GM12878 (cell line): ENCODE measurements at regions not wholly inside any gene's neighbourhood (a gene's known extent, or its start where the extent isn't known, plus 50 kb on each side); places are given as distances from the start of the nearest gene placed in this dataset.

Experiments used
- ATAC-seq: fragments of 200-7000 bp; cut with Tn5 transposase; 3 replicates; pipeline ENCODE4 v1.9.1; 2020; ENCODE audit warnings: mild to moderate bottlenecking, moderate library complexity
- BruUV-seq: library from RNA; stranded (reverse); fragments of 400-500 nt; replicated peaks from 2 replicates; lab custom pipeline; 2021; lab: Mats Ljungman, UMichigan
- CTCF ChIA-PET: fragments of 300-600 bp; sonication (Branson Sonifier 250); formaldehyde crosslinking; extraction: SDS; loops from one replicate; lab custom pipeline; 2021; ENCODE audit warnings: inconsistent platforms; lab: Yijun Ruan, JAX
- POLR2A ChIA-PET: fragments of 350-600 bp; formaldehyde crosslinking; extraction: SDS; loops from one replicate; lab custom pipeline; 2021; ENCODE audit warnings: inconsistent platforms; lab: Charles Lee
- RAD21 ChIA-PET: fragments of 300-600 bp; sonication (Branson Sonifier 250); formaldehyde crosslinking; loops from one replicate; lab custom pipeline; 2023; ENCODE audit warnings: antibody characterized with exemption; ENCODE audit not compliant: unreplicated experiment; lab: Charles Lee
- SMC1A ChIA-PET: fragments of 300-600 bp; sonication (Branson Sonifier 250); formaldehyde crosslinking; loops from one replicate; lab custom pipeline; 2023; ENCODE audit not compliant: unreplicated experiment, uncharacterized antibody; lab: Charles Lee
- DNase-seq: peaks from one replicate; pipeline ENCODE4 v3.0.0-alpha.2; 2011; ENCODE audit warnings: low read depth, low spot score
- FAIRE-seq: peaks from 3 replicates; lab custom pipeline; 2011; peaks lifted over from hg19 to GRCh38; lab: Jason Lieb, UNC
- H2AFZ ChIP-seq: 2 replicates; pipeline ENCODE4 v1.6.0; 2011; ENCODE audit warnings: low read depth, low read length, control low read depth; ENCODE audit not compliant: control insufficient read depth
- H3K27ac ChIP-seq: 2 replicates; pipeline ENCODE4 v1.5.1; 2011; ENCODE audit warnings: control low read depth; ENCODE audit not compliant: control insufficient read depth, insufficient read depth
- H3K27me3 ChIP-seq, 2 experiments: replicated peaks in 1 of 2; 2 replicates each; pipeline versions ENCODE4 v1.6.0 to v1.6.1; 2011; ENCODE audit warnings: low read length in 1 of 2; ENCODE audit not compliant: control insufficient read depth in 2 of 2, insufficient read depth in 2 of 2
- H3K36me3 ChIP-seq, 2 experiments: 2 replicates each; pipeline ENCODE4 v1.5.1; 2011; ENCODE audit warnings: low read length in 1 of 2; ENCODE audit not compliant: control insufficient read depth in 2 of 2, insufficient read depth in 2 of 2
- H3K4me1 ChIP-seq: 2 replicates; pipeline ENCODE4 v1.6.1; 2011; ENCODE audit warnings: mild to moderate bottlenecking, low read length, moderate library complexity, mixed read lengths; ENCODE audit not compliant: control insufficient read depth, insufficient read depth
- H3K4me2 ChIP-seq: 2 replicates; pipeline ENCODE4 v1.6.0; 2011; ENCODE audit warnings: control low read depth; ENCODE audit not compliant: control insufficient read depth, insufficient read depth
- H3K4me3 ChIP-seq: fragments of 200-600 bp; sonication (generic); 2 replicates; pipeline ENCODE4 v1.5.1; 2016
- H3K79me2 ChIP-seq: 2 replicates; pipeline ENCODE4 v1.6.0; 2011; ENCODE audit warnings: low read length; ENCODE audit not compliant: control insufficient read depth, insufficient read depth
- H3K9ac ChIP-seq: 2 replicates; pipeline ENCODE4 v1.8.0; 2011; ENCODE audit warnings: low read length, control low read depth, mixed read lengths; ENCODE audit not compliant: control insufficient read depth, insufficient read depth
- H3K9me3 ChIP-seq: replicated peaks from 3 replicates; pipeline ENCODE4 v1.5.1; 2011; ENCODE audit warnings: mild to moderate bottlenecking, low read length; ENCODE audit not compliant: control insufficient read depth, insufficient read depth
- H4K20me1 ChIP-seq: 2 replicates; pipeline ENCODE4 v1.6.0; 2011; ENCODE audit not compliant: control insufficient read depth, insufficient read depth
- BRCA1 ChIP-seq: IDR thresholded peaks from 2 replicates; pipeline ENCODE4 v1.6.1; 2011; ENCODE audit warnings: low read depth, low read length, improper control_type of control experiment
- CBX5 ChIP-seq: sonication (generic); IDR thresholded peaks from 2 replicates; pipeline ENCODE4 v1.6.1; 2016; ENCODE audit warnings: low read depth, moderate library complexity, mild to moderate bottlenecking, inconsistent platforms
- CREB1 ChIP-seq: IDR thresholded peaks from 2 replicates; pipeline ENCODE4 v1.6.1; 2012; ENCODE audit warnings: low read depth, mild to moderate bottlenecking, inconsistent platforms
- ETV6 ChIP-seq, 2 experiments: fragments of 450-650 bp in 1 of 2; IDR thresholded peaks in 1 of 2; conservative IDR thresholded peaks in 1 of 2; 2 replicates each; pipeline ENCODE4 v1.6.1; 2014; ENCODE audit warnings: antibody characterized with exemption in 1 of 2, borderline replicate concordance in 1 of 2, low read depth in 1 of 2, mild to moderate bottlenecking in 1 of 2, moderate library complexity in 1 of 2
- EZH2 ChIP-seq: IDR thresholded peaks from 2 replicates; pipeline ENCODE4 v1.6.1; 2012; ENCODE audit warnings: low read depth, mild to moderate bottlenecking, control low read depth, inconsistent platforms, low read length, borderline replicate concordance; ENCODE audit not compliant: control insufficient read depth
- GABPA ChIP-seq: IDR thresholded peaks from 2 replicates; pipeline ENCODE4 v1.6.1; 2014; ENCODE audit warnings: antibody characterized with exemption, low read depth, mild to moderate bottlenecking, inconsistent platforms
- JUND ChIP-seq: IDR thresholded peaks from 2 replicates; pipeline ENCODE4 v1.6.1; 2012; ENCODE audit warnings: low read depth, mild to moderate bottlenecking, low read length, improper control_type of control experiment, moderate library complexity
- KAT2A ChIP-seq: conservative IDR thresholded peaks from 2 replicates; pipeline ENCODE4 v1.6.1; 2011; ENCODE audit warnings: low read depth, low read length; ENCODE audit not compliant: control insufficient read depth
- MAX ChIP-seq: IDR thresholded peaks from 2 replicates; pipeline ENCODE4 v1.6.1; 2012; ENCODE audit warnings: low read depth, low read length, improper control_type of control experiment
- MEF2B ChIP-seq: fragments of 450-650 bp; IDR thresholded peaks from 2 replicates; pipeline ENCODE4 v1.6.1; 2018; ENCODE audit warnings: mild to moderate bottlenecking, moderate library complexity; ENCODE audit not compliant: partially characterized antibody, poor library complexity, severe bottlenecking
- NFYA ChIP-seq: IDR thresholded peaks from 2 replicates; pipeline ENCODE4 v1.6.1; 2011; ENCODE audit warnings: low read depth, mild to moderate bottlenecking, low read length, improper control_type of control experiment, borderline replicate concordance
- RELA ChIP-seq: fragments of 450-650 bp; IDR thresholded peaks from 2 replicates; pipeline ENCODE4 v1.8.0; 2014; ENCODE audit warnings: borderline replicate concordance; ENCODE audit not compliant: partially characterized antibody
- RUNX3 ChIP-seq: IDR thresholded peaks from 2 replicates; pipeline ENCODE4 v1.6.1; 2012; ENCODE audit warnings: low read length, inconsistent platforms
- SIX5 ChIP-seq: IDR thresholded peaks from 2 replicates; pipeline ENCODE4 v1.6.1; 2011; ENCODE audit warnings: mild to moderate bottlenecking, low read depth, low read length, moderate library complexity; ENCODE audit not compliant: severe bottlenecking
- SMC3 ChIP-seq: IDR thresholded peaks from 2 replicates; pipeline ENCODE4 v1.6.1; 2011; ENCODE audit warnings: low read length, improper control_type of control experiment, borderline replicate concordance
- SREBF2 ChIP-seq: IDR thresholded peaks from 2 replicates; pipeline ENCODE4 v1.6.1; 2012; ENCODE audit warnings: mild to moderate bottlenecking, low read length
- STAT1 ChIP-seq: fragments of 450-650 bp; conservative IDR thresholded peaks from 2 replicates; pipeline ENCODE4 v1.6.1; 2014; ENCODE audit warnings: antibody characterized with exemption, mild to moderate bottlenecking
- STAT3 ChIP-seq: IDR thresholded peaks from 2 replicates; pipeline ENCODE4 v1.6.1; 2011; ENCODE audit warnings: low read depth, low read length, improper control_type of control experiment
- TARDBP ChIP-seq: IDR thresholded peaks from 2 replicates; pipeline ENCODE4 v1.6.1; 2016; ENCODE audit warnings: borderline replicate concordance
- TBL1XR1 ChIP-seq: IDR thresholded peaks from 2 replicates; pipeline ENCODE4 v1.6.1; 2012; ENCODE audit warnings: low read depth, low read length, improper control_type of control experiment
- WGBS: methylation state at CpG from one replicate; pipeline ENCODE4 v1.1.6; 2016; ENCODE audit warnings: low lambda C conversion rate; ENCODE audit not compliant: insufficient replicate concordance, insufficient coverage; ENCODE audit errors: missing lambda C conversion rate; 5-methylcytosine and 5-hydroxymethylcytosine counted together
- in situ Hi-C: fragments of 300-500 bp; cut with MboI; formaldehyde crosslinking; loops from 9 replicates; pipeline ENCODE4 v1.14.3; 2018; ENCODE audit warnings: mixed read lengths
- intact Hi-C: fragments of 100-400 bp; cut with micrococcal nuclease; formaldehyde crosslinking; loops from one replicate; pipeline ENCODE4 v1.14.2; 2022; ENCODE audit not compliant: unreplicated experiment
- TF ChIP-seq, protein P1 (sequence below): IDR thresholded peaks from 2 replicates; pipeline ENCODE4 v1.6.1; 2012; ENCODE audit warnings: low read length, inconsistent platforms

DNA sequence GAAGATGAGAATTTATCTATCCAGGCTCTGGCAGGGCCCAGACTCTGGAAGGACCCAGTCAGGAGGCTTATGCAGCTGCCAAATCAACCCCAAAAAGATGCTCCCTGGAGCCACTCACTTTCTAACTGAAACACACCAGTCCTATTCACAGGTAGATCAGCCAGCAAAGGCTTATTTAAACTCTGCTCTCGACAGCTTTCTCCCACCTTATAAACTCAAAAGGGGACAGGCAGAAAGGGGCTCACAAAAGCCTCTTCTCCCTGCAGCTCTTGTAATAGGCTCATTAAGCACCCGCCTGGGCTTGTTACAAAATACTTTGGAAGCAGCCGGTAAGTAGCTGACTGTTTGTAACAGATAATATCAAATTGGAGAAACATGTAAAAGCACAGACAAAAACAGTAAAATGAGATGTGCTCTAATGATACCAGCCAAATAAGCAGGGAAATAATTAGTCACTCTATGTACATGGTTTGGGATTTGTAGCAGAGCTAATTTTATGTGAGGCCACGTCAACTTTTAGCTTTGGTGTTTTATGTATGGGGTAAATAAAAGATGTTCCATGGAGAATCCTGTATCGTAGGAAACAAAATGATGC is 213.8 kb downstream of the NR2F2 start (continued):
- TF ChIP-seq STAT3 = no peak
- TF ChIP-seq RUNX3 = no peak
- no peak for TF ChIP-seq JUND

DNA sequence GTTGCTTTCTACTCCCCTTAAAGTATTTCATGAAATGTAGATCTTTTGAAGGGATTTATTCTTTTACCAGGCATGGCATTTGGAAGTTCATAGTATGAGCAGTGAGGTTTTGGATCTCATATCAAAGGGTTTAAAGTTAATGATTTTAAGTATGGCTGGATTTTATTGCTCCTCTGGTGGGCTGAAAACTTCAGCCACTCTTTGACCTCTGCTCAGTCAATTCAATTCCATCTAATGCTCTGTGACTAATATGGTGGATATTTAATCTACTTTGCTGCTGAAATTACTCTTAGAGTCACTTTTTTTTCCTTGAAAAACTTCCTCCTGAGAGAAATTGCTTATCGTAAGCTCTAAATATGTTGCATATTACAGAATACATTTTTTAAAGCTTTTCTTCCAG is 218.6 kb downstream of the NR2F2 start:
- H3K9me3 ChIP-seq = no peaks in the 10 kb centered on the region
- H3K9ac ChIP-seq = no peak overlapping the region
- ChIA-PET RAD21 (no interaction called here), POLR2A (interaction anchor here (0.6 kb wide), 1 partner anchor 503 kb away, joined by 6 read pairs; no protein-coding TSS in a partner anchor), SMC1A (interaction anchor here (0.6 kb wide), 1 partner anchor 1173 kb away, joined by 3 read pairs; no protein-coding TSS in a partner anchor), CTCF (no interaction called here)
- 25% methylated on average over 1 of the region's 1 CpG for WGBS
- no peak overlapping the region for H3K27ac ChIP-seq
- in situ Hi-C loops = no loop called here
- intact Hi-C loops = no loop called here
- no TSS peak for BruUV-seq
- TF ChIP-seq SIX5 = no peak
- no peak for TF ChIP-seq SREBF2
- TF ChIP-seq STAT1 = no peak
- no peak for TF ChIP-seq MEF2B
- TF ChIP-seq RELA = no peak
- TF ChIP-seq EZH2 = no peak
- TF ChIP-seq CBX5 = no peak
- TF ChIP-seq CREB1 = no peak
- no peak for TF ChIP-seq MAX
- TF ChIP-seq, protein P1, sequence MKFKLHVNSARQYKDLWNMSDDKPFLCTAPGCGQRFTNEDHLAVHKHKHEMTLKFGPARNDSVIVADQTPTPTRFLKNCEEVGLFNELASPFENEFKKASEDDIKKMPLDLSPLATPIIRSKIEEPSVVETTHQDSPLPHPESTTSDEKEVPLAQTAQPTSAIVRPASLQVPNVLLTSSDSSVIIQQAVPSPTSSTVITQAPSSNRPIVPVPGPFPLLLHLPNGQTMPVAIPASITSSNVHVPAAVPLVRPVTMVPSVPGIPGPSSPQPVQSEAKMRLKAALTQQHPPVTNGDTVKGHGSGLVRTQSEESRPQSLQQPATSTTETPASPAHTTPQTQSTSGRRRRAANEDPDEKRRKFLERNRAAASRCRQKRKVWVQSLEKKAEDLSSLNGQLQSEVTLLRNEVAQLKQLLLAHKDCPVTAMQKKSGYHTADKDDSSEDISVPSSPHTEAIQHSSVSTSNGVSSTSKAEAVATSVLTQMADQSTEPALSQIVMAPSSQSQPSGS = no peak
- no peak for TF ChIP-seq SMC3
- TF ChIP-seq KAT2A = no peak
- TF ChIP-seq ETV6 (conservative IDR thresholded peaks at IDR 0.05 in 1 of 2, IDR thresholded peaks at IDR 0.05 in 1 of 2; ENCODE audit: borderline replicate concordance in 1 of 2, low read depth in 1 of 2) = no peak
- TF ChIP-seq TBL1XR1 = no peak
- no peak for TF ChIP-seq BRCA1
- TF ChIP-seq GABPA = no peak
- TF ChIP-seq NFYA = no peak
- no peak for TF ChIP-seq TARDBP
- H3K4me1 ChIP-seq = no peaks in the 10 kb centered on the region
- H3K4me2 ChIP-seq = no peak overlapping the region
- no peaks in the 10 kb centered on the region for H3K27me3 ChIP-seq
- H2AFZ ChIP-seq = no peak overlapping the region
- DNase-seq (no peak), FAIRE-seq (no peak), ATAC-seq (no peak)
- no peak overlapping the region for H3K4me3 ChIP-seq
- no peaks in the 10 kb centered on the region for H3K79me2 ChIP-seq
- H3K36me3 ChIP-seq = no peaks in the 10 kb centered on the region
- H4K20me1 ChIP-seq = no peaks in the 10 kb centered on the region
